Mesenchymal stem cell (in vitro differentiated cells and primary cell): ENCODE measurements at regions not wholly inside any gene's neighbourhood (a gene's known extent, or its start where the extent isn't known, plus 50 kb on each side); places are given as distances from the start of the nearest gene placed in this dataset.
"Not testable (repeated sequence)": the region's sequence is repeated elsewhere in the genome, so short reads cannot be mapped to it uniquely, and the experiment has no call there.

Experiments
- DNase-seq: peaks from one replicate; pipeline ENCODE4 v3.0.0-alpha.2; 2013
- H2AFZ ChIP-seq: one replicate; pipeline ENCODE4 v1.6.1; 2013; ENCODE audit warnings: low read depth, mild to moderate bottlenecking, control low read depth, inconsistent platforms, low read length, moderate library complexity
- H2AK5ac ChIP-seq: 2 replicates; pipeline ENCODE4 v1.6.1; 2013; ENCODE audit warnings: low read length, moderate library complexity, mild to moderate bottlenecking, inconsistent platforms; ENCODE audit not compliant: severe bottlenecking
- H2BK120ac ChIP-seq: one replicate; pipeline ENCODE4 v1.6.1; 2013; ENCODE audit warnings: low read depth, mild to moderate bottlenecking, inconsistent platforms, low read length, moderate library complexity
- H2BK12ac ChIP-seq, 2 experiments: one replicate each; pipeline ENCODE4 v1.6.1; 2013; ENCODE audit warnings: inconsistent platforms in 2 of 2, low read length in 2 of 2, mild to moderate bottlenecking in 2 of 2, moderate library complexity in 2 of 2, control low read depth in 1 of 2
- H2BK15ac ChIP-seq: one replicate; pipeline ENCODE4 v1.6.1; 2013; ENCODE audit warnings: mild to moderate bottlenecking, low read depth, inconsistent platforms; ENCODE audit not compliant: poor library complexity, severe bottlenecking
- H2BK5ac ChIP-seq: 2 replicates; pipeline ENCODE4 v1.6.1; 2013; ENCODE audit warnings: low read depth, mild to moderate bottlenecking, low read length, control low read depth, inconsistent platforms; ENCODE audit not compliant: poor library complexity, severe bottlenecking
- H3K14ac ChIP-seq, 2 experiments: one replicate each; pipeline ENCODE4 v1.6.1; 2013; ENCODE audit warnings: inconsistent platforms in 2 of 2, low read length in 2 of 2, control low read depth in 1 of 2, mild to moderate bottlenecking in 1 of 2, moderate library complexity in 1 of 2
- H3K18ac ChIP-seq, 2 experiments: one replicate each; pipeline ENCODE4 v1.6.1; 2013; ENCODE audit warnings: inconsistent platforms in 2 of 2, low read length in 2 of 2, control low read depth in 1 of 2, low read depth in 1 of 2, mild to moderate bottlenecking in 1 of 2
- H3K23ac ChIP-seq, 2 experiments: one replicate each; pipeline ENCODE4 v1.6.1; 2013; ENCODE audit warnings: inconsistent platforms in 2 of 2, low read length in 2 of 2, mild to moderate bottlenecking in 2 of 2, moderate library complexity in 2 of 2, control low read depth in 1 of 2
- H3K27ac ChIP-seq: 2 replicates; pipeline ENCODE4 v1.5.1; 2013; ENCODE audit warnings: mild to moderate bottlenecking, moderate library complexity, low read length, control low read depth, inconsistent platforms; ENCODE audit not compliant: poor library complexity, severe bottlenecking
- H3K27me3 ChIP-seq, 2 experiments: 2 replicates each; pipeline versions ENCODE4 v1.6.1 to v1.7.0; 2013; ENCODE audit warnings: low read length in 2 of 2, mild to moderate bottlenecking in 2 of 2, moderate library complexity in 2 of 2, control low read depth in 1 of 2, inconsistent platforms in 1 of 2; ENCODE audit not compliant: control insufficient read depth in 1 of 2, insufficient read depth in 1 of 2
- H3K36me3 ChIP-seq, 2 experiments: 2 replicates each; pipeline versions ENCODE4 v1.6.1 to v1.7.0; 2013; ENCODE audit warnings: low read length in 2 of 2, control low read depth in 1 of 2, inconsistent platforms in 1 of 2, low read depth in 1 of 2, mild to moderate bottlenecking in 1 of 2; ENCODE audit not compliant: insufficient read depth in 2 of 2, control insufficient read depth in 1 of 2
- H3K4ac ChIP-seq, 2 experiments: one replicate each; pipeline ENCODE4 v1.6.1; 2013; ENCODE audit warnings: inconsistent platforms in 2 of 2, low read length in 2 of 2, mild to moderate bottlenecking in 2 of 2, moderate library complexity in 2 of 2, control low read depth in 1 of 2, low read depth in 1 of 2
- H3K4me1 ChIP-seq: 2 replicates; pipeline ENCODE4 v1.6.1; 2013; ENCODE audit warnings: low read depth, low read length, control low read depth; ENCODE audit not compliant: control insufficient read depth, insufficient read depth
- H3K4me2 ChIP-seq: 2 replicates; pipeline ENCODE4 v1.6.1; 2013; ENCODE audit warnings: low read length, mild to moderate bottlenecking, inconsistent platforms; ENCODE audit not compliant: poor library complexity, severe bottlenecking
- H3K4me3 ChIP-seq, 2 experiments: 2 replicates each; pipeline versions ENCODE4 v1.5.1 to v1.7.0; 2013; ENCODE audit warnings: low read length in 2 of 2, mild to moderate bottlenecking in 2 of 2, control low read depth in 1 of 2, low read depth in 1 of 2; ENCODE audit not compliant: insufficient read depth in 1 of 2
- H3K79me1 ChIP-seq: replicated peaks from 2 replicates; pipeline ENCODE4 v1.6.1; 2013; ENCODE audit warnings: mild to moderate bottlenecking, control low read depth, low read length, inconsistent platforms; ENCODE audit not compliant: poor library complexity, severe bottlenecking
- H3K9ac ChIP-seq: 2 replicates; pipeline ENCODE4 v1.7.0; 2013; ENCODE audit warnings: mild to moderate bottlenecking, low read length, moderate library complexity
- H3K9me3 ChIP-seq: 2 replicates; pipeline ENCODE4 v1.7.0; 2013; ENCODE audit warnings: mild to moderate bottlenecking, low read length; ENCODE audit not compliant: control insufficient read depth
- H4K8ac ChIP-seq: one replicate; pipeline ENCODE4 v1.6.1; 2013; ENCODE audit warnings: inconsistent platforms, mild to moderate bottlenecking, low read length, moderate library complexity
- H4K91ac ChIP-seq: one replicate; pipeline ENCODE4 v1.6.1; 2013; ENCODE audit warnings: mild to moderate bottlenecking, low read length, inconsistent platforms
- WGBS: methylation state at CpG from one replicate; pipeline ENCODE4 v1.1.7; 2013; ENCODE audit warnings: mixed read lengths; 5-methylcytosine and 5-hydroxymethylcytosine counted together

DNA sequence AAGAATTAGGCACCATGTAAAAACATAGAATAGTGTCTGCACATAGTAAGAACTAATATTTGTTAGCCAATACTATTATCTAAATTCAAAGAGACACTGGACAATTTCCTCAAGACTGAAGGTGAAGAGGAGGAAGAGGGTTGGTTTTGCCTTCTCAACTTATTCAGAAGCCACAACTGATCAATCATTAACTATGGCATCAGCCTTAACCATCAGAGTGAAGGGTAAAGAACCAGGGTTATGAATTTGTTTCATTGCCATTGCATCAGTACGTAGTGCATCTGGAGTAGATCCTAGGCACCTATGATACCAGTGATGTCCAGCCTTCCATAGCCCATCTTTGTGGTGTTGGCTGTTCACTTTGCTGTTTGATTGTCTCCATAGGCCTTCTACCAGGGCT is 421.7 kb upstream of the DEPDC1 start:
- Histone ChIP-seq H3K9ac (no peak overlapping the region), H2BK12ac (no peak overlapping the region), H3K27ac (no peak overlapping the region), H2AK5ac (peak overlapping the region; percentile 58), H3K4me3 (no peak overlapping the region), H2BK5ac (no peak overlapping the region), H3K4ac (no peak overlapping the region), H3K79me1 (no peaks in the 10 kb centered on the region), H3K4me1 (peaks cover 2% of the 10 kb centered on the region), H3K9me3 (no peaks in the 10 kb centered on the region), H3K23ac (no peak overlapping the region), H4K8ac (no peak overlapping the region), H3K27me3 (no peaks in the 10 kb centered on the region), H3K14ac (no peak overlapping the region), H3K4me2 (no peak overlapping the region), H3K36me3 (no peaks in the 10 kb centered on the region), H4K91ac (no peak overlapping the region), H3K18ac (no peak overlapping the region), H2AFZ (no peak overlapping the region), H2BK120ac (no peak overlapping the region), H2BK15ac (no peak overlapping the region)
- 81% methylated on average over 1 of the region's 1 CpG for WGBS
- no peak for DNase-seq

DNA sequence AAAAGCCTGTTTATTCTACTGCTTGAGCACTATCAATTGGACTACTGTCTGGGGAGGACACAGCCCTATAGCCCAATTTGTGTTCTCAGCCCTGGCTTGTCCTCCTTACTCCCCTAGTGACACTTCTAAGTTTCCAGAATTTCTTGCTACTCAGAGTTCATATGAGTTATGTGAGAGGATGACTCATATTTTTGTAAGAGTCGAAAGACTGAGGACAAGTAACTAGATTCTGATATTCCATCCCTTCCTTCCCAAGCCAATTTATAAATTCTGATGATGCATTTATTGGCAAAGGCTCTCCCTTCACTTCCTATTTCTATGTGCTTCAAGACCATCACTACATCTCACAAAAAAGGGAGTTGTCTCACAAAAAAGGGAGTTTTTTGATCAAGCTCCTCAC is 422.2 kb upstream of the DEPDC1 start:
- Histone ChIP-seq H2AFZ (no peak overlapping the region), H3K18ac (no peak overlapping the region), H2BK15ac (no peak overlapping the region), H2AK5ac (peak overlapping the region; percentile 58), H3K4me2 (no peak overlapping the region), H4K91ac (no peak overlapping the region), H3K27me3 (no peaks in the 10 kb centered on the region), H2BK5ac (no peak overlapping the region), H3K23ac (no peak overlapping the region), H3K36me3 (no peaks in the 10 kb centered on the region), H3K9me3 (no peaks in the 10 kb centered on the region), H2BK12ac (no peak overlapping the region), H3K14ac (no peak overlapping the region), H3K4me3 (no peak overlapping the region), H4K8ac (no peak overlapping the region), H3K4me1 (peaks cover 2% of the 10 kb centered on the region), H3K27ac (no peak overlapping the region), H3K9ac (no peak overlapping the region), H3K4ac (no peak overlapping the region), H2BK120ac (no peak overlapping the region), H3K79me1 (no peaks in the 10 kb centered on the region)
- DNase-seq = no peak
- 14% methylated on average over 1 of the region's 1 CpG for WGBS

DNA sequence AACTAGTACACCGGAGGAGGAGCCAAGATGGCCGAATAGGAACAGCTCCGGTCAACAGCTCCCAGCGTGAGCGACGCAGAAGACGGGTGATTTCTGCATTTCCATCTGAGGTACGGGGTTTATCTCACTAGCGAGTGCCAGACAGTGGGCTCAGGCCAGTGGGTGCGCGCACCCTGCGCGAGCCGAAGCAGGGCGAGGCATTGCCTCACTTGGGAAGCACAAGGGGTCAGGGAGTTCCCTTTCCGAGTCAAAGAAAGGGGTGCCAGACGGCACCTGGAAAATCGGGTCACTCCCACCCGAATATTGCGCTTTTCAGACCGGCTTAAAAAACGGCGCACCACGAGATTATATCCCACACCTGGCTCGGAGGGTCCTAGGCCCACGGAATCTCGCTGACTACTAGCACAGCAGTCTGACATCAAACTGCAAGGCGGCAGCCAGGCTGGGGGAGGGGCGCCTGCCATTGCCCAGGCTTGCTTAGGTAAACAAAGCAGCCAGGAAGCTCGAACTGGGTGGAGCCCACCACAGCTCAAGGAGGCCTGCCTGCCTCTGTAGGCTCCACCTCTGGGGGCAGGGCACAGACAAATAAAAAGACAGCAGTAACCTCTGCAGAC is 426.7 kb upstream of the DEPDC1 start:
- not testable (repeated sequence) for H4K8ac ChIP-seq, H3K9ac ChIP-seq, DNase-seq, H3K4me2 ChIP-seq, H3K14ac ChIP-seq, H3K18ac ChIP-seq, H3K23ac ChIP-seq, H3K9me3 ChIP-seq, H3K27ac ChIP-seq, H3K4ac ChIP-seq, H3K27me3 ChIP-seq, H3K36me3 ChIP-seq, H2BK12ac ChIP-seq, H3K79me1 ChIP-seq, H2AFZ ChIP-seq, H2BK5ac ChIP-seq, H3K4me1 ChIP-seq, H2BK120ac ChIP-seq, H4K91ac ChIP-seq, H3K4me3 ChIP-seq, H2BK15ac ChIP-seq, H2AK5ac ChIP-seq
- 93% methylated on average over 28 of the region's 30 CpGs for WGBS

- H2BK15ac ChIP-seq = no peak overlapping the region
- no peaks in the 10 kb centered on the region for H3K36me3 ChIP-seq
- H2AK5ac ChIP-seq = no peak overlapping the region
- no peaks in the 10 kb centered on the region for H3K9me3 ChIP-seq
- H4K91ac ChIP-seq = no peak overlapping the region
- H3K4me2 ChIP-seq = no peak overlapping the region
- H2BK5ac ChIP-seq = no peak overlapping the region
- H3K79me1 ChIP-seq = no peaks in the 10 kb centered on the region
- H3K27ac ChIP-seq = no peak overlapping the region
- H3K18ac ChIP-seq = no peak overlapping the region
- no peak overlapping the region for H3K23ac ChIP-seq
- no peak overlapping the region for H4K8ac ChIP-seq
- DNase-seq = no peak
- no peak overlapping the region for H3K14ac ChIP-seq
- no peak overlapping the region for H2AFZ ChIP-seq
- H2BK120ac ChIP-seq = no peak overlapping the region
- H2BK12ac ChIP-seq = no peak overlapping the region
- H3K9ac ChIP-seq = no peak overlapping the region
- no peaks in the 10 kb centered on the region for H3K27me3 ChIP-seq
- no peak overlapping the region for H3K4me3 ChIP-seq
- H3K4me1 ChIP-seq = no peaks in the 10 kb centered on the region
- no peak overlapping the region for H3K4ac ChIP-seq
- 86% methylated on average over 1 of the region's 1 CpG for WGBS
These were observed 433.2 kb upstream of the DEPDC1 start for GRCh38 chr1:68930101-68930500.
